ENCODE measurements at regions not wholly inside any gene's neighbourhood (a gene's known extent, or its start where the extent isn't known, plus 50 kb on each side); places are given as distances from the start of the nearest gene placed in this dataset.

DNA sequence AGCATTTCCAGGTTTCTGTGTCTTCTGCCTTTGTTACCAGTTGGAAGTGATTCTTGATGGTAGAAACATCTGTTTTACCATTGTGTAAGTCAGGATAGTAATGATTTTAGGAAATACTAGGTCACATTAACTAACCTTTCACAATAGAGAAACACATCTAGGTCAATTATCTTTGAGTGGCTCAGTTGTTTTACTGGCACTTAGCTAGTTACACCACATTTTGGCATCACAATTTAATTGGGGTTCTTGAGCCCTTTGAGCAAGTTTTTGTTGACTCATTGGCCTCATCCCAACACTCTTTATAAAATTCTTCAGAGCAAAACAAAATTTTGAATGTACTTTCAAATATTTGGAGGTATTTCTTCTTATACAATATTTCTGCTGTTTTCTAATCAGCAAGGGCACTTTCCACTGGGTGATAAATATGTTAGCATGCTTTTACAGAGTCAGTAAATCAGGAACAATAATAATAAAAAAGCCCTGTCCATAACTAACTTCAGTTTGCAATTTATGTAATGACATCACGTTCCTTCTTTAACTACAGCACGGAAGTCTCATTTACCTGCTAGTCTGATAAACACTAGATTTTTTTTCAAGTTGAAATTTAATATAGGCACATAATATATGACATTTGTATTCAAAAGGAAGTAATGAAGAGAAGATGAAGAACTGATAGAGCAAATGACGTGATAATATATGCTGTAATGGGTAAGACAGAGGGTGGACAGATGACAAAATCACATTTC, 64.8 kb upstream of the GK2 start:
- no peak for TF ChIP-seq BHLHE40 (IDR thresholded peaks at IDR 0.05; ENCODE audit: borderline replicate concordance)
- TF ChIP-seq L3MBTL2 (conservative IDR thresholded peaks at IDR 0.05): no peak
- TF ChIP-seq ARNT (IDR thresholded peaks at IDR 0.05): 0 out of 2 replicates have a peak, but pooled peaks have one; percentile 37
- TF ChIP-seq SUZ12 (IDR thresholded peaks at IDR 0.05): no peak
- no peak for TF ChIP-seq FOXM1 (IDR thresholded peaks at IDR 0.05; ENCODE audit: borderline replicate concordance)
- TF ChIP-seq ZNF384 (IDR thresholded peaks at IDR 0.05): no peak
- TF ChIP-seq CTBP1 (IDR thresholded peaks at IDR 0.05; ENCODE audit: borderline replicate concordance): no peak
- TF ChIP-seq NFRKB (IDR thresholded peaks at IDR 0.05): no peak
- TF ChIP-seq FOXA1 (IDR thresholded peaks at IDR 0.05): no peak
- no peak for TF ChIP-seq HDGF (IDR thresholded peaks at IDR 0.05; ENCODE audit: borderline replicate concordance)
- TF ChIP-seq ELF4 (IDR thresholded peaks at IDR 0.05): no peak
- TF ChIP-seq FOXK2 (IDR thresholded peaks at IDR 0.05): no peak

All from HEK293T (cell line).